Smooth muscle cell (in vitro differentiated cells): ENCODE measurements at regions not wholly inside any gene's neighbourhood (a gene's known extent, or its start where the extent isn't known, plus 50 kb on each side); places are given as distances from the start of the nearest gene placed in this dataset.

Experiments used
- DNase-seq: peaks from one replicate; lab custom pipeline; 2025; ENCODE audit not compliant: unreplicated experiment; lab: John Stamatoyannopoulos, UW
- H2AFZ ChIP-seq: fragments of 200-600 bp; sonication (generic); 2 replicates; pipeline ENCODE4 v1.6.0; 2016; ENCODE audit warnings: antibody characterized with exemption, low read depth, mild to moderate bottlenecking
- H3F3A ChIP-seq: fragments of 200-600 bp; sonication (generic); 2 replicates; pipeline ENCODE4 v1.6.0; 2017; ENCODE audit warnings: antibody characterized with exemption, low read depth
- H3K27ac ChIP-seq: fragments of 200-600 bp; sonication (generic); 2 replicates; pipeline ENCODE4 v1.5.1; 2016; ENCODE audit warnings: low read depth, mild to moderate bottlenecking
- H3K27me3 ChIP-seq: fragments of 200-600 bp; sonication (generic); 2 replicates; pipeline ENCODE4 v1.6.1; 2016; ENCODE audit warnings: low read depth, mild to moderate bottlenecking
- H3K36me3 ChIP-seq: fragments of 200-600 bp; sonication (generic); 2 replicates; pipeline ENCODE4 v1.5.1; 2016; ENCODE audit warnings: low read depth
- H3K4me1 ChIP-seq: fragments of 200-600 bp; sonication (generic); 2 replicates; pipeline ENCODE4 v1.5.1; 2016; ENCODE audit warnings: low read depth
- H3K4me2 ChIP-seq: fragments of 200-600 bp; sonication (generic); 2 replicates; pipeline ENCODE4 v1.6.0; 2016; ENCODE audit warnings: mild to moderate bottlenecking
- H3K4me3 ChIP-seq: fragments of 200-600 bp; sonication (generic); 2 replicates; pipeline ENCODE4 v1.5.1; 2016; ENCODE audit warnings: mild to moderate bottlenecking
- H3K79me2 ChIP-seq: fragments of 200-600 bp; sonication (generic); 2 replicates; pipeline ENCODE4 v1.6.0; 2016; ENCODE audit warnings: low read depth, mild to moderate bottlenecking
- H3K9ac ChIP-seq: fragments of 200-600 bp; sonication (generic); 2 replicates; pipeline ENCODE4 v1.6.0; 2016; ENCODE audit warnings: low read depth
- H3K9me3 ChIP-seq: fragments of 200-600 bp; sonication (generic); replicated peaks from 2 replicates; pipeline ENCODE4 v1.5.1; 2016; ENCODE audit warnings: low read depth
- H4K20me1 ChIP-seq: fragments of 200-600 bp; sonication (generic); 2 replicates; pipeline ENCODE4 v1.6.0; 2016; ENCODE audit warnings: low read depth
- WGBS: methylation state at CpG from one replicate; pipeline ENCODE4 v1.1.7; 2016; ENCODE audit warnings: low lambda C conversion rate; 5-methylcytosine and 5-hydroxymethylcytosine counted together
- TF ChIP-seq, protein P1 (sequence below): fragments of 200-600 bp; sonication (generic); IDR thresholded peaks from 2 replicates; pipeline ENCODE4 v1.5.1; 2017; ENCODE audit warnings: borderline replicate concordance, mild to moderate bottlenecking, antibody characterized with exemption; ENCODE audit not compliant: insufficient read depth, poor library complexity, severe bottlenecking

DNA sequence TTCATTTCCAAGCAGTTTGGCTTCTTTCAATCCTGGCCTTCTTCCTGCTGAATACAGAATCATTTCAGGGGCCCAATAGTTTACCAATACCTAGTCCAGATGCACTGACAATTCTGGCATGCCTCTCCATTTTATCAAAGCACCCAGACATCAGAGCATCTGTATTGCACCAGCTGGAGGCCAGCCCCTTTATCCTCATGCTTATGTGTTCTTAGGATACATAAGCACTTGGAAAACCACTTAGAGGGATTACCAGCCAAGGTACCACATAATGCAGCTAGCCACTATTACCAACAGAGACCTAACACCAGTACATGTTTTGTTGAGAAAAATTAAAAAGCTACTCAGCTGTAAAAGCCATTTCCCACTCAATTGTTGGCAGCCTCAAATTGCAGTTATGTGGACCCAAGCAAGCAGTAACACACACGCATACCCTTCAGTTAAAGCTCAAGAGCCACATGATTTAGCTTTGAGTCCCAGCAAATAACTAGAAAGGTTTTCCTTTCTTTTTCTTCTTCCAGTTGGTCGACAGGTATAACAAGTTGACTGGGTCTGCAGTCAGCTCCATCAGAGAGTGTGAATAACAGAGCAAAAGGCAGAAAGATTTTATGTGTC, 263.8 kb downstream of the DIO2 start:
- TF ChIP-seq, protein P1, sequence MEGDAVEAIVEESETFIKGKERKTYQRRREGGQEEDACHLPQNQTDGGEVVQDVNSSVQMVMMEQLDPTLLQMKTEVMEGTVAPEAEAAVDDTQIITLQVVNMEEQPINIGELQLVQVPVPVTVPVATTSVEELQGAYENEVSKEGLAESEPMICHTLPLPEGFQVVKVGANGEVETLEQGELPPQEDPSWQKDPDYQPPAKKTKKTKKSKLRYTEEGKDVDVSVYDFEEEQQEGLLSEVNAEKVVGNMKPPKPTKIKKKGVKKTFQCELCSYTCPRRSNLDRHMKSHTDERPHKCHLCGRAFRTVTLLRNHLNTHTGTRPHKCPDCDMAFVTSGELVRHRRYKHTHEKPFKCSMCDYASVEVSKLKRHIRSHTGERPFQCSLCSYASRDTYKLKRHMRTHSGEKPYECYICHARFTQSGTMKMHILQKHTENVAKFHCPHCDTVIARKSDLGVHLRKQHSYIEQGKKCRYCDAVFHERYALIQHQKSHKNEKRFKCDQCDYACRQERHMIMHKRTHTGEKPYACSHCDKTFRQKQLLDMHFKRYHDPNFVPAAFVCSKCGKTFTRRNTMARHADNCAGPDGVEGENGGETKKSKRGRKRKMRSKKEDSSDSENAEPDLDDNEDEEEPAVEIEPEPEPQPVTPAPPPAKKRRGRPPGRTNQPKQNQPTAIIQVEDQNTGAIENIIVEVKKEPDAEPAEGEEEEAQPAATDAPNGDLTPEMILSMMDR: no peak
- Histone ChIP-seq H3K79me2 (no peaks in the 10 kb centered on the region), H3K4me2 (no peak overlapping the region), H3K27ac (no peak overlapping the region), H3K27me3 (no peaks in the 10 kb centered on the region), H3K9ac (no peak overlapping the region), H3K36me3 (no peaks in the 10 kb centered on the region), H2AFZ (no peak overlapping the region), H3K4me3 (no peak overlapping the region), H3K9me3 (no peaks in the 10 kb centered on the region), H3F3A (no peaks in the 10 kb centered on the region), H4K20me1 (no peaks in the 10 kb centered on the region), H3K4me1 (no peaks in the 10 kb centered on the region)
- no peak for DNase-seq
- 82% methylated on average over 2 of the region's 2 CpGs for WGBS

DNA sequence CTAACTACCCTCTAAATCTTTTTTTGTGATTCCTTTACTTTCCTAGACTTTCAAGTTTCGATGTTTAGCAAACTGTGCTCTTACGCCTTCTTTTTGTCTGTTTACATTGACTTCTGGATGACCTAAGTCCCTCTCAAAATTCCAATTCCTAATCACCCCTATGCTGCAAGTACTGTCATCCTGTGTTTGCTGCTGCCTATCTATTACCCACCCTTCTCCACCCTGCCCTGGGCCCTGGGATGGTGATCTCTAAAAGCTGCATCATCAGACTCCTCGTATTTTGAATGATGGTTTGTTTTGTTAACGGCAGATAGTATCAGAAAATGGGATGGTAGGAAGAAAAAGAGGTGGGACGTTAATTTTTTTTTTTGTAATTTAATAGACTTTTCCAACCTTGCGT, 272.1 kb downstream of the DIO2 start:
- WGBS: 81% methylated on average over 6 of the region's 6 CpGs
- Histone ChIP-seq H3K4me1 (no peaks in the 10 kb centered on the region), H3F3A (no peaks in the 10 kb centered on the region), H4K20me1 (no peaks in the 10 kb centered on the region), H2AFZ (no peak overlapping the region), H3K4me3 (no peak overlapping the region), H3K36me3 (no peaks in the 10 kb centered on the region), H3K79me2 (no peaks in the 10 kb centered on the region), H3K9me3 (no peaks in the 10 kb centered on the region), H3K9ac (no peak overlapping the region), H3K27me3 (no peaks in the 10 kb centered on the region), H3K4me2 (no peak overlapping the region), H3K27ac (no peak overlapping the region)
- TF ChIP-seq, protein P1: no peak
- no peak for DNase-seq

DNA sequence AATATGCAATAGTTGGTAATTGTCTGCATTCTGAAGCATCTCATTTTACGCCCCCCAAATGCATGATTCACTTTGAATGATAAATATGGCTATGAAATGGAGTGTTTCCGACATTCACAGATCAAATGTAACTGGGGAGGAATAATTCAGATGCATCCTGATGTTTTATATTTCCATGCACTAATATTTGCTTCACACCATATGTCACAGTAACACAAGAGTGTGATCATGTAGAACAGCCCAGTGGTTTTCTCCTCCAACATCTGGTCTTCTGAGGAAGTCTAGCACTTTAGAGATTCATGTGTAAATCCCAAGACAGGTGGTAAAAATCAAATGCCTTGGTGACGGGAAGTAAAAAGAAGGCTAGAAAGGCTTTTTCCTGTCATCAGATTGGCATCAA, 273.1 kb downstream of the DIO2 start:
- Histone ChIP-seq H3F3A (no peaks in the 10 kb centered on the region), H3K27ac (no peak overlapping the region), H4K20me1 (no peaks in the 10 kb centered on the region), H3K27me3 (no peaks in the 10 kb centered on the region), H3K79me2 (no peaks in the 10 kb centered on the region), H3K4me1 (no peaks in the 10 kb centered on the region), H3K4me2 (no peak overlapping the region), H3K4me3 (no peak overlapping the region), H2AFZ (no peak overlapping the region), H3K9ac (no peak overlapping the region), H3K36me3 (no peaks in the 10 kb centered on the region), H3K9me3 (no peaks in the 10 kb centered on the region)
- TF ChIP-seq, protein P1: no peak
- no peak for DNase-seq
- WGBS: 92% methylated on average over 3 of the region's 3 CpGs

DNA sequence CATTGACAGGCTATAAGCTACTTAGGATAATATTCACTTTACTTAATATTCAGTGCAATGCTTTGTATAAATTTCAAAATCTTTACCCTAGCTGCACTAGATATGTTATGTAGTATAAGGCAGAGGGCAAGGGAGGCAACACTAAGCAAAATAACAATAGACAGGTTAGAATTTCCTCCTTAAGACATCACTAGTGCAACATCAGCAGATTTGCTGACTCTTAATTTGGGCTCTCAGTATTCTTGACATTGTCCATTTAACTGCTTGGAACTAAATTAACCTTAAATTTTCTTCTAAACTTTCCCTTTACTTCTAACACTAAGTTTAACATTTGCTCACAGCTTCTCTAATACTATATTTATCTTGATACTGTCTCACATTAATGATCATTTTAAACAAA, 273.9 kb downstream of the DIO2 start:
- no peaks in the 10 kb centered on the region for H3F3A ChIP-seq
- TF ChIP-seq, protein P1: no peak
- H3K9me3 ChIP-seq: no peaks in the 10 kb centered on the region
- H3K4me2 ChIP-seq: no peak overlapping the region
- no peaks in the 10 kb centered on the region for H3K36me3 ChIP-seq
- no peak overlapping the region for H3K9ac ChIP-seq
- H3K27me3 ChIP-seq: no peaks in the 10 kb centered on the region
- no peak overlapping the region for H3K27ac ChIP-seq
- no peak for DNase-seq
- H2AFZ ChIP-seq: no peak overlapping the region
- no peaks in the 10 kb centered on the region for H3K79me2 ChIP-seq
- H3K4me3 ChIP-seq: no peak overlapping the region
- H4K20me1 ChIP-seq: no peaks in the 10 kb centered on the region
- no peaks in the 10 kb centered on the region for H3K4me1 ChIP-seq
